KMS-11 (cell line): ENCODE measurements at regions not wholly inside any gene's neighbourhood (a gene's known extent, or its start where the extent isn't known, plus 50 kb on each side); places are given as distances from the start of the nearest gene placed in this dataset.

ENCODE experiments used
- H2AFZ ChIP-seq: fragments of 200-600 bp; sonication (generic); 2 replicates; pipeline ENCODE4 v1.6.1; 2016; ENCODE audit warnings: antibody characterized with exemption, mixed run types, low read depth
- H3K27ac ChIP-seq: fragments of 200-600 bp; sonication (generic); 2 replicates; pipeline ENCODE4 v1.6.1; 2016; ENCODE audit warnings: mild to moderate bottlenecking, mixed run types
- H3K27me3 ChIP-seq: fragments of 200-600 bp; sonication (generic); 2 replicates; pipeline ENCODE4 v1.6.1; 2017; ENCODE audit warnings: mild to moderate bottlenecking, low read depth, mixed run types, moderate library complexity; ENCODE audit not compliant: insufficient read depth
- H3K36me3 ChIP-seq: fragments of 200-600 bp; sonication (generic); 2 replicates; pipeline ENCODE4 v1.6.1; 2017; ENCODE audit warnings: mild to moderate bottlenecking, mixed run types; ENCODE audit not compliant: insufficient read depth
- H3K4me1 ChIP-seq: fragments of 200-600 bp; sonication (generic); 2 replicates; pipeline ENCODE4 v1.6.1; 2016; ENCODE audit warnings: mild to moderate bottlenecking, low read depth, mixed run types; ENCODE audit not compliant: poor library complexity, severe bottlenecking
- H3K4me2 ChIP-seq: fragments of 200-600 bp; sonication (generic); 2 replicates; pipeline ENCODE4 v1.7.0; 2016; ENCODE audit warnings: mild to moderate bottlenecking, mixed run types
- H3K4me3 ChIP-seq: fragments of 200-600 bp; sonication (generic); IDR thresholded peaks from 2 replicates; pipeline ENCODE4 v1.6.1; 2017; ENCODE audit warnings: low read depth, low read length, mixed read lengths; ENCODE audit not compliant: insufficient read depth
- H3K79me2 ChIP-seq: fragments of 200-600 bp; sonication (generic); 2 replicates; pipeline ENCODE4 v1.6.1; 2016; ENCODE audit warnings: low read depth, mixed run types; ENCODE audit not compliant: insufficient read depth
- H3K9ac ChIP-seq: fragments of 200-600 bp; sonication (generic); 2 replicates; pipeline ENCODE4 v1.6.1; 2016; ENCODE audit warnings: mild to moderate bottlenecking, mixed run types
- H4K20me1 ChIP-seq: fragments of 200-600 bp; sonication (generic); 2 replicates; pipeline ENCODE4 v1.6.1; 2016; ENCODE audit warnings: mild to moderate bottlenecking, mixed run types; ENCODE audit not compliant: insufficient read depth
- CTCF ChIP-seq: fragments of 200-600 bp; sonication (generic); conservative IDR thresholded peaks from 2 replicates; pipeline ENCODE4 v1.6.1; 2017; ENCODE audit warnings: low read depth, mild to moderate bottlenecking, antibody characterized with exemption, low read length, moderate library complexity, mixed read lengths

- no peak overlapping the region for H3K4me2 ChIP-seq
- H3K4me3 ChIP-seq: no peak overlapping the region
- no peaks in the 10 kb centered on the region for H3K36me3 ChIP-seq
- no peaks in the 10 kb centered on the region for H4K20me1 ChIP-seq
- no peaks in the 10 kb centered on the region for H3K79me2 ChIP-seq
- H2AFZ ChIP-seq: no peak overlapping the region
- no peak overlapping the region for H3K27ac ChIP-seq
- 0 out of 2 replicates have a peak, but pooled peaks cover 2% of the 10 kb centered on the region for H3K27me3 ChIP-seq
- H3K9ac ChIP-seq: no peak overlapping the region
- TF ChIP-seq CTCF: no peak
- H3K4me1 ChIP-seq: no peaks in the 10 kb centered on the region
Measured at GRCh38 chr1:25055324-25055780, 125.3 kb upstream of the RUNX3 start.

GRCh38 chr1:25054526-25055323 is 124.6 kb upstream of the RUNX3 start:
- no peak overlapping the region for H3K27ac ChIP-seq
- no peaks in the 10 kb centered on the region for H3K79me2 ChIP-seq
- no peak overlapping the region for H2AFZ ChIP-seq

GRCh38 chr1:25053576-25054250 is 123.6 kb upstream of the RUNX3 start:
- Histone ChIP-seq H3K36me3 (no peaks in the 10 kb centered on the region), H3K9ac (no peak overlapping the region), H4K20me1 (no peaks in the 10 kb centered on the region), H2AFZ (no peak overlapping the region), H3K4me1 (no peaks in the 10 kb centered on the region), H3K4me3 (no peak overlapping the region), H3K27ac (no peak overlapping the region), H3K79me2 (no peaks in the 10 kb centered on the region), H3K4me2 (no peak overlapping the region), H3K27me3 (0 out of 2 replicates have a peak, but pooled peaks cover 2% of the 10 kb centered on the region)
- TF ChIP-seq CTCF: no peak

More at GRCh38 chr1:25054526-25055323, 124.6 kb upstream of the RUNX3 start:
- Histone ChIP-seq H3K4me2 (no peak overlapping the region), H3K4me1 (no peaks in the 10 kb centered on the region), H3K9ac (no peak overlapping the region), H4K20me1 (no peaks in the 10 kb centered on the region), H3K4me3 (no peak overlapping the region), H3K27me3 (0 out of 2 replicates have a peak, but pooled peaks cover 2% of the 10 kb centered on the region), H3K36me3 (no peaks in the 10 kb centered on the region)
- no peak for TF ChIP-seq CTCF

GRCh38 chr1:25051906-25052305 is 121.8 kb upstream of the RUNX3 start:
- 0 out of 2 replicates have a peak, but pooled peaks cover 2% of the 10 kb centered on the region for H3K27me3 ChIP-seq
- no peak overlapping the region for H3K27ac ChIP-seq
- H3K9ac ChIP-seq: no peak overlapping the region
- H3K79me2 ChIP-seq: no peaks in the 10 kb centered on the region
- H2AFZ ChIP-seq: no peak overlapping the region
- no peaks in the 10 kb centered on the region for H3K36me3 ChIP-seq
- no peak for TF ChIP-seq CTCF
- no peaks in the 10 kb centered on the region for H4K20me1 ChIP-seq
- no peak overlapping the region for H3K4me3 ChIP-seq
- H3K4me1 ChIP-seq: no peaks in the 10 kb centered on the region
- H3K4me2 ChIP-seq: no peak overlapping the region
